IMR-90 (cell line): ENCODE measurements at regions not wholly inside any gene's neighbourhood (a gene's known extent, or its start where the extent isn't known, plus 50 kb on each side); places are given as distances from the start of the nearest gene placed in this dataset.

Source experiments
- BHLHE40 ChIP-seq: fragments of 150-350 bp; IDR thresholded peaks from 2 replicates; pipeline ENCODE4 v1.6.1; 2016; ENCODE audit warnings: mild to moderate bottlenecking, low read depth, low read length
- MAFK ChIP-seq: IDR thresholded peaks from 2 replicates; pipeline ENCODE4 v1.6.1; 2012; ENCODE audit warnings: low read depth, low read length, improper control_type of control experiment
- MAZ ChIP-seq: IDR thresholded peaks from 2 replicates; pipeline ENCODE4 v1.6.1; 2012; ENCODE audit warnings: low read depth, mild to moderate bottlenecking, low read length, improper control_type of control experiment, moderate library complexity, borderline replicate concordance
- NFE2L2 ChIP-seq: fragments of 150-350 bp; IDR thresholded peaks from 2 replicates; pipeline ENCODE4 v1.6.1; 2016; ENCODE audit warnings: low read depth, mild to moderate bottlenecking, low read length
- POLR2A ChIP-seq: IDR thresholded peaks from 2 replicates; pipeline ENCODE4 v1.6.1; 2012; ENCODE audit warnings: mild to moderate bottlenecking, low read depth, low read length
- RFX5 ChIP-seq: IDR thresholded peaks from 2 replicates; pipeline ENCODE4 v1.8.0; 2012; ENCODE audit warnings: low read depth, mild to moderate bottlenecking, low read length, moderate library complexity
- SMC3 ChIP-seq: fragments of 150-350 bp; IDR thresholded peaks from 2 replicates; pipeline ENCODE4 v1.6.1; 2016; ENCODE audit warnings: low read depth, mild to moderate bottlenecking, antibody characterized with exemption, low read length, moderate library complexity
- USF2 ChIP-seq: fragments of 150-350 bp; IDR thresholded peaks from 2 replicates; pipeline ENCODE4 v1.6.1; 2017; ENCODE audit warnings: mild to moderate bottlenecking, antibody characterized with exemption, low read length, low read depth
- TF ChIP-seq, protein P1 (sequence below): conservative IDR thresholded peaks from 2 replicates; pipeline ENCODE4 v1.5.1; 2012; ENCODE audit warnings: mild to moderate bottlenecking, low read depth, low read length, improper control_type of control experiment
- TF ChIP-seq, protein P2 (sequence below): fragments of 150-350 bp; IDR thresholded peaks from 2 replicates; pipeline ENCODE4 v1.6.1; 2016; ENCODE audit warnings: low read depth, mild to moderate bottlenecking, low read length, moderate library complexity, borderline replicate concordance

DNA sequence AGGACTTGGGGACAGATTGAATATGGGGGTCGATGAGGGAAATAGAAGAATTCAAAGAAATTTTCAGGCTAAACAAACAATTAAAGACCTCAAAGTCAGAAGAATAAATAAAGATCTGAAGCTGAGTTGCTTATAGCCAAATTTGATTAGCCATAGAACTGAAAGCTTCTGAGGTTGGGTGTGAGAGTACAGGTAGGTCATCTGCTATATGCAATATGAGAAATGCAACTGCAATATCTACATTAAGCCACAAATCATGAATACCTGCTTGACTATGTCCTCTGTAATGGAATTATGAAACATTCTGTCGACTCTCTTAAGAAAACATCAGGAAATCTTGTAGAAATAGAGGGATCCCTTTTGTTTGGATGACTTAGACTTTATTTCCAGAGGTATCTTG is 192.1 kb upstream of the PCDH15 start:
- no peak for TF ChIP-seq BHLHE40
- no peak for TF ChIP-seq POLR2A
- TF ChIP-seq, protein P1, sequence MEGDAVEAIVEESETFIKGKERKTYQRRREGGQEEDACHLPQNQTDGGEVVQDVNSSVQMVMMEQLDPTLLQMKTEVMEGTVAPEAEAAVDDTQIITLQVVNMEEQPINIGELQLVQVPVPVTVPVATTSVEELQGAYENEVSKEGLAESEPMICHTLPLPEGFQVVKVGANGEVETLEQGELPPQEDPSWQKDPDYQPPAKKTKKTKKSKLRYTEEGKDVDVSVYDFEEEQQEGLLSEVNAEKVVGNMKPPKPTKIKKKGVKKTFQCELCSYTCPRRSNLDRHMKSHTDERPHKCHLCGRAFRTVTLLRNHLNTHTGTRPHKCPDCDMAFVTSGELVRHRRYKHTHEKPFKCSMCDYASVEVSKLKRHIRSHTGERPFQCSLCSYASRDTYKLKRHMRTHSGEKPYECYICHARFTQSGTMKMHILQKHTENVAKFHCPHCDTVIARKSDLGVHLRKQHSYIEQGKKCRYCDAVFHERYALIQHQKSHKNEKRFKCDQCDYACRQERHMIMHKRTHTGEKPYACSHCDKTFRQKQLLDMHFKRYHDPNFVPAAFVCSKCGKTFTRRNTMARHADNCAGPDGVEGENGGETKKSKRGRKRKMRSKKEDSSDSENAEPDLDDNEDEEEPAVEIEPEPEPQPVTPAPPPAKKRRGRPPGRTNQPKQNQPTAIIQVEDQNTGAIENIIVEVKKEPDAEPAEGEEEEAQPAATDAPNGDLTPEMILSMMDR: no peak
- TF ChIP-seq RFX5: no peak
- TF ChIP-seq USF2: no peak
- TF ChIP-seq, protein P2, sequence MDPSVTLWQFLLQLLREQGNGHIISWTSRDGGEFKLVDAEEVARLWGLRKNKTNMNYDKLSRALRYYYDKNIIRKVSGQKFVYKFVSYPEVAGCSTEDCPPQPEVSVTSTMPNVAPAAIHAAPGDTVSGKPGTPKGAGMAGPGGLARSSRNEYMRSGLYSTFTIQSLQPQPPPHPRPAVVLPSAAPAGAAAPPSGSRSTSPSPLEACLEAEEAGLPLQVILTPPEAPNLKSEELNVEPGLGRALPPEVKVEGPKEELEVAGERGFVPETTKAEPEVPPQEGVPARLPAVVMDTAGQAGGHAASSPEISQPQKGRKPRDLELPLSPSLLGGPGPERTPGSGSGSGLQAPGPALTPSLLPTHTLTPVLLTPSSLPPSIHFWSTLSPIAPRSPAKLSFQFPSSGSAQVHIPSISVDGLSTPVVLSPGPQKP: no peak
- no peak for TF ChIP-seq SMC3
- no peak for TF ChIP-seq MAFK
- no peak for TF ChIP-seq NFE2L2
- TF ChIP-seq MAZ: no peak
